ENCODE measurements at regions not wholly inside any gene's neighbourhood (a gene's known extent, or its start where the extent isn't known, plus 50 kb on each side); places are given as distances from the start of the nearest gene placed in this dataset.
"Not testable (repeated sequence)": the region's sequence is repeated elsewhere in the genome, so short reads cannot be mapped to it uniquely, and the experiment has no call there.

GRCh38 chr3:11898611-11899325, 52.1 kb upstream of the TAMM41 start:
- no peak for DNase-seq

DNA sequence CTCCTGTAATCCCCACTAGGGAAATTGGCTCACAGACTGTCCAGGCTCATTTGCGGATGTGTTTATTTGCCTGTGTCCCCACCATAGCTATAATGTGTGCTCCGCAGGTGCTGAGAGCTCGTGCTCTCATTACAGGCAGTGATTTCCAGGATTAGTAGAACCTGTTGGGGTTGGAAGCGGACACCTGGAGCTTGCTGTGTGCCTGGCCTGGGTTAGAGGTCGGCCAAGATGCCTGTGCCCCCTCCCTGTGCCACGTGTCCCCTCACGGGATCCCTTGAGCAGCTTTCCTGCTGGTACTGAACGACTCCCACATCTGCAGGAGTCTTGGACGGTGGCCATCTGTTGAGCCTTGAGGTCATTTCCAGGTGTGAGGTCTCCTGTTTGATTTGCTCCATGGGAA, 52.7 kb upstream of the TAMM41 start:
- not testable (repeated sequence) for DNase-seq

- DNase-seq, result no peak
These were observed 53.1 kb upstream of the TAMM41 start for GRCh38 chr3:11899826-11900225.

DNA sequence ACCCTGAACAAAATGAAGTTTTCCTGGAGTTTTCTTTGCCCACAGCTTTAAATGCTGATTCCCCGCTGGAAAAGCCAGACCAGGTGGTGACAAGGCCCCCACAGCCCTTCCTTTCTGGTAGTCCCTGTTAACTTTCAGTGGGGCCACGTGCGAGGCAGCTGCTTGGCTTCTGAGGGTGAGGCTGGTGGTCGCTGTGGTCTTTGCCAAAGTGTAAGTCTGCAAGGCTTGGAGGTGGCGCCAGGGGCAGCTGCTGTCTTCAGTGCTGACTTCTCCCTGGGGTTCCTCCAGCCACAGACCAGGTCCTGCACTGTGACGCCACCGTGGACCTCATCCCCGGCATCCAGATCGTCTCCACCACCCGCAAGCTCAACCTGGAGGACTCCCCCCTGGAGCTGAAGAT, 54.1 kb upstream of the TAMM41 start:
- DNase-seq, result no peak

DNA sequence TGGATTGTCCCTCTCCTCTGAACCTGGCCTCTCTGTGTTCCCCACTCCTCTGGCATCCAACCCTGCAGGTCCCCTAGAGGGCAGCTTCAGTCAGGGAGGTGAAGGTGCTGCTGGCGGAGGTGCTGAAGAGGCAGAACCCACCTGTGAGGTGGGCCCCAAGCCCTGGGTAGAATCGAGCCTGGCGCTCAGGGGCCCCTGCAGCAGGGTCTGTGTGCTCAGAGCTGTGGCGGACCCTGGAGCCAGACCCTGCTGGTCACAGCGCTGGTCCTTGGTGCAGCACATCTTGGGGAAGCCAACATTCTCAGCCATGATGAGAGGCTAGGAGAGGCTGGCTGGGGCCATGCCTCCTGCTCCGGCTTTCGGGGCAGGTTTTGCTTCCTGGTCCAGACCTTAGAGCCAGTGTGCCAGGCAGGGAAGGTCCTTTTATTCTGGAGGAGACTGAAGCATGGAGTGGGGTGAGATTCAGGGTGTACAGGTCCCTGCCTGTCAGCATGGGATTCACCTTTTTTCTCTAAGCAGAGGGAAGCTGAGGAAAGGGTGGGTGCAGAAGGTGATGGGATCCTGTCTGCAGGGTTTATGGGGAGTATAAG, 54.7 kb upstream of the TAMM41 start:
- DNase-seq, result no peak

GRCh38 chr3:11903047-11903446, 56.4 kb upstream of the TAMM41 start:
- no peak for DNase-seq

DNA sequence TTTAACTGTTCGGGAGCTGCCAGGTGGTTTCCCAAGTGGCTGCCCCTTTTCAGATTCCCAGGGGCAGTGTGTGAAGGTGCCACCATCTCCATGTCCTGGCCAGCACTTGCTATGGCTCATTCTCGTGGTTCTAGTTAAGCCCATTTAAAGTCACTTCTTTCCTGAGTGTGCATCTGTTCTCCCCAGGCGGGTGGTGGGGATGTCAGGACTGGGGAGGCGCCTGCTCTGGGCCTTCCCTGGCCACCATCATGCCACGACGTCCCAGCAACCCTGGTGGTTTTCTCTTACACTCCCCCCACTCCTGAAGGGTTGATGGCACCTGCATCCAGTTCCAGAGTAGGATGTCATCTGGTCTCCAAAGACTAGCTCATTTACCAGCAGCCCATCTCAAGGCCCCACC, 56.8 kb upstream of the TAMM41 start:
- no peak for DNase-seq

GRCh38 chr3:11904157-11904556, 57.5 kb upstream of the TAMM41 start:
- DNase-seq, result no peak

DNA sequence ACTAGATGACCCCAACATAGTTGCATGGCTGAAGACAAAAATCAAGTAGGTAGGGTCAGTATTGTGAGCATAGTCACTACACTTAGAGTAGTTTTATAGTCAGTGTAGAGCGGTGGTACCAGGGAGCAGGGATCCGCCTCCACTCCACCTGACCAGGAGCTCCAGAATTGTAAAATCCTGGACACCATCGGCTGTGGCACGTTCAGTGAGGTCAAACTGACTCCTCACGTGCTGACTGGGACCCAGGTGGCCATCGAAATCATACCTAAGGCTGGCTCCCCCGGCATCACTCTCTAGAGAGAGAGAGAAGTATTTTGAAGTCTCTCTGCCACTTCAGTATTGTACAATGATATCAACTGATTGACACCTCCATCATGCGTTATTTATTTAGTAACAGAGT, 59.7 kb upstream of the TAMM41 start:
- no peak for DNase-seq

DNA sequence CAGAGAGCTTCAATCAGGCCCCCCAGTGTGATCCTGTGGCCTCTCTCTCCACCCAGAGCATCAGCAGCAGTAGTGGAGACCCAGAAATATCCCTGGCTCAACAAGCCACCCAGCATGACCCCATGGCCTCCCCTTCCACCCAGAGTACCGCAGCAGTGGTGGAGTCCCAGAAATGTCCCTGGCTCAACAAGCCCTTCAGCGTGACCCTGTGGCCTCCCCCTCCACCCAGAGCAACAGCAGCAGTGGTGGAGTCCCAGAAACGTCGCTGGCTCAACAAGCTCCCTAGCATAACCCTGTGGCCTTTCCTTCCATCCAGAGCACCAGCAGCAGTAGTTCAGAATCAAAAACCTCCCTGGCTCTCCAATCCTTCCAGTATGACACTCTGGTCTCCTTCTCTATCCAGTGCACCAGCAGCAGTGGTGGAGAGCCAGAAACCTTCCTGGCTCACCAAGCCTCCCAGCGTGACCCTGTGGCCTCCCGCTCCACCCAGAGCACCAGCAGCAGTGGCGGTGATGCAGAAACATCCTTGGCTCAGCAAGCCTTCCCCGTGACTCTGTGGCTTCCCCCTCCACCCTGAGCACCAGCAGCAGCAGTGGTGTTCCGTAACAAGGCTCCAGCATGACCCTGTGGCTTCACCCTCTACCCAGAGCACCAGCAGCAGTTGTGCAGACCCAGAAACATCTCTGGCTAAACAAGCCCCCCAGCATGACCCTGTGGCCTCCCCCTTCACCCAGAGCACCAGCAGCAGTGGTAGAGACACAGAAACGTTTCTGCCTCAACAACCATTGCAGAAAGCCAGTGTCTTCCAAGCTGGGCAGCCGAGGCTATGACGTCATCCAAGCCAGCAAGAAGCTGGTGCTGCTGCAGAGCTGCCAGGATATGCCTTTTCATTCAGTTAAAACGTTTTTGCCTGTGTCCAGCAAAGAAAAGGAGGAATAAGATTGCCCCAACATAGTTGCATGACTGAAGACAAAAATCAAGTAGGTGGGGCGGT, 61.3 kb upstream of the TAMM41 start:
- no peak for DNase-seq

DNA sequence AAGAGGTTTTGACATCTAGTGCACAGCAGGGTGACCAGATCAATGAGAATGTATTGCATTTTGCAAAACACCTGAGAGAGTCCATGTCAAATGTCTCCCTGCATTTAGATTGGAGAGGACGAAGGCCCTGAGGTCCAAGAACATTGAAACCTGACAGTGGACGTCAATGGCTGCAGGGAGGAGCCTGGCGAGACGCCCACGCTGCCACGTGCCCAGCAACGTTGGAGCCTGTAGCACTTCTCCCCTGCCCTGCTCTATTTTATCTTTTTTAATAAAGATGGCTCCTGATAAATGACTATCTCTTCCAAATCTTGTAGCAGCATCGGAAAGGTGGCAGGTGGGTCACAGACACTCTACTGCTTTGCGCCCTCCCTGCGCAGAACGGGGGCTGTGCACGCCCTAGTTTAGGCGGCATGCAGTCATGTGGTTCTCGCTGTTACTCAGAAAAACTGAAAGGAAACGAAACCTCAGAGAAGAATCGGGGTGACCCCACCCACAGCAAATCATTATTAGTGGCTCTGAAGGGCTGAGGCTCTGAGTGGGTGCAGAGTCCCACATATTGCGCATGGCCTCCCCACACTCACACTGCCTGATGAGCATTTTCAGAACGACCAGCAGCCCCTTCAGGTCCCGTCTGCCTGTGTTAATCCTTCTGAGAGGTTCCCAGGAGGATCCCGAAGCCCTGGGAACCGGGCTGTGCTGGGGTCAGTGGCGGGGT, 62.5 kb upstream of the TAMM41 start:
- DNase-seq, result no peak

DNA sequence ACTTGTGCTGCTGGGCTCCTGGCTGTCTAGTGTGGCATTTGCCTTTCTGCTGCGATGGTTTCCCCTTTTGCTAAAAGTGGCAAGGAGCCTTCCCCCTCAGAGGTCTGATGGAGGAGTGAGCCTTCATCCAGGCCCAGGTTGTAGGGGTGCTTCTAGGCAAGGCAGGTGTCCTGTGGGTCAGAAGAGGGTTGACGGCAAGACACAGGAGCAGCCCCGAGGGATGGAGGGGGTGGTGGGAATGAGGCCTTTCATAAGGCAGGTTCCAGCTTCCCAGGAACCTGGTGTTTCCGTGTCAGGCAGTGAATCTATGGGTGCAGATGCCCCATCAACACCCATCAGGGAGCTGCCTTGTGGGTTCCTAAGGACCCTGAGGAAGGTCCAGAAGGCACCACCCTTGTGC, 63.0 kb upstream of the TAMM41 start:
- DNase-seq, result no peak

DNA sequence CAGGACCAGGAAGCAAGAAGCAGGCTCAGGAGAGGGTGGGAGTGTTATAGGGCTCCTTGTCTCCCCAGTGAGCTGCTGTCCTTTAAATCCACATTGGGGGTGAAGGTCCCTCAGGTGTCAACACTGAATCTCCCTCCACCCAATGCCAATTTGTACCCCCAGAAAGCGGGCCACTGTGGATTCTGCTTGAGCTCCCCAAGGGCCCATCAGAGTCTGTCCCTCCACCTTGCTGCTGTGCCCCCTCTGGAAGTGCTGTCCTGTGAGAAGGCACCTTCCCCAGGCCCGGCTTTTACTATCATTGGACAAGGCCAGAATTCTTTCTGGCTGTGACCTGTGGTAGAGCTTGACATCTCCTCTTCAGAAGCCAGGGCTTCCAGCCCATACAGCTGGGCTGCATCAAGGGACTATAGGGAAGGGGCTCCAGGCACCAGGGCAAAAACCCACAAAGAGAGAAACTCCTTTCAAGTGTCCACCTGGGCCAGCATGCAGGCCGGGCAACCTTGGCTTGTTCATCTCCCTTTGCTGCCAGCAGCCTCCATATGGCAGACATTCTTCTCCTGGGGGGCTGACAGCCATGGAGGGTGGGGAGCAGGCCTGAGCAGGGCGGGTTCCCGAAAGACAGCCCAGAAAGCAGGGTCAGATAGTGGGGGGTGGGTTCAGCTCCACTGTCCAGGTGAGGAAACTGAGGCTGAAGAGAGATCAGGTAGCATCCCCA, 63.7 kb upstream of the TAMM41 start:
- DNase-seq, result not testable (repeated sequence)

DNA sequence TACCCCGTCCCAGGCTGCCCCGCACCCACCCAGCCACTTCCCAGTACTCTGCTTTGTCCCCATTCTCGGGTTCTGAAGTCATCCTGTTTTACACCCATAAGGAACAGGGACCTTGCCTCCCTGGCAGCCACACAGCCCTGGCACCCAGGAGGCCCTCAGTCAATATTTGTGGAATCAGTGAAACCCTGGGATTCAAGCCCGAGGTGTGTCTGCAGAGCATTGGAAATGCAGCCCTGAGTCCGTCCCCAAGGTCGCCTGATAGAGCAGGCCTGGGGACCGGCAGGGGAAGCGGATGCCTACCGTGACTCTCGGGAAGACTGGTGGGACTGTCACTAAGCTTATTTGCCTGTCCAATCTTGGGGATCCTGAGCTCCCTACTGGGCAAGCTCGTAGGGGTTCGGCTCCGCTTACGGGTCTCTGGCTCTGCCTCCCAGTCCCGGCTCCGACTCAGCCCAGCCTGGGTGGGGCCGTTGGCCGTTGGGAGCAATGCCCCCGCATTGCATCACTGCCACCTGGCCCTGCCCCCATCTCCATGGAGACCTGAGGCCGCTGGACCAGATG, 64.4 kb upstream of the TAMM41 start:
- DNase-seq, result no peak

DNA sequence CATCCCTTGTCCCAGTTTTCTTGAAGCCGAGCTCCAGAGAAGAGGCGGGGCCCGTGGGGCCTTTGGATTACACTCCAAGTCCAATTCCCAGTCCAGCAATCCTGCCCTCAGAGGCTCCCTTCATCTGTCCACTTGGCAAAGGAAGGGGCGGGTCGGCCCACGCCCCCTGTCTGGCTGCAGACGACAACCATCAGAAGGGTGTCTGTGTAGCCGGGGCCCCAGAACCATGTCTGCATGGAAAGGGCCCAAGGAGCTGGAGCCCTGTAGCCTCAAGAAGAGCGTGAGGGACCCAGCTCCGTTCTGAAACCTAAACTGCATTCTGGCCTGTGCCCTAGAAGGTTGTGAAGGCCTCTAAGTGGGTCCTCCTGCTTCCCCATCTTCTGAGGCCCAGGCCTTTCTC, 65.2 kb upstream of the TAMM41 start:
- not testable (repeated sequence) for DNase-seq

DNA sequence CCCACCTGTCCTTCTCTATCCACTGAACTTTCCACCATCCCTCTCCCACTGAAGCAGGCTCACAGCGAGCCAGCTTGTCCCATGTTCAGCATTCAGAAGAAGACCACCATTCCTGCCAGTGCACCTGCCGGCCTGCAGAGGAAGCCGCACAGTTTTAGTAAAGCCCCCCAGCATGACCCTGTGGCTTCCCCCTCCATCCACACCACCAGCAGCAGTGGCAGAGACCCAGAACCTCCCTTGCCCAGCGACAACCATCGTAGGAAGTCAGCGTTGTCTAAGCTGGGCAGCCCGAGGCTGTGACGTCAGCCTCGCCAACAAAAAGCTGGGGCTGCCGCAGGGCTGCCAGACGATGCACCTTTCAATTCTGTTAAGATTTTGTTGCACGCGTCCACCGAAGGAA, 66.6 kb upstream of the TAMM41 start:
- no peak for DNase-seq

DNA sequence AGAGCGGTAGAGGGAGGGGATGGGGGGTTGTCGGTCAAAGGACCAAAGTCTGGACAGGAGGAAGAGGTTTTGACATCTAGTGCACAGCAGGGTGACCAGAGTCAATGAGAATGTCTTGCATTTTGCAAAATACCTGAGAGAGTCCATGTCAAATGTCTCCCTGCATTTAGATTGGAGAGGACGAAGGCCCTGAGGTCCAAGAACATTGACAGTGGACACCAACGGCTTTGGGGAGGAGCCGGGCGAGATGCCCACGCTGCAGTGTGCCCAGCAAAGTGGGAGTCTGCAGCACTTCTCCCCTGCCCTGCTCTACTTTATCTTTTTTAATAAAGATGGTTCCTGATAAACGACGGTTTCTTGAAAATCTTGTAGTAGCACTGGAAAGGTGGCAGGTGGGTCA, 67.4 kb upstream of the TAMM41 start:
- DNase-seq, result no peak

- DNase-seq, result no peak
These were observed 68.0 kb upstream of the TAMM41 start for GRCh38 chr3:11914651-11915050.

- no peak for DNase-seq
These were observed 69.1 kb upstream of the TAMM41 start for GRCh38 chr3:11915621-11916424.

DNA sequence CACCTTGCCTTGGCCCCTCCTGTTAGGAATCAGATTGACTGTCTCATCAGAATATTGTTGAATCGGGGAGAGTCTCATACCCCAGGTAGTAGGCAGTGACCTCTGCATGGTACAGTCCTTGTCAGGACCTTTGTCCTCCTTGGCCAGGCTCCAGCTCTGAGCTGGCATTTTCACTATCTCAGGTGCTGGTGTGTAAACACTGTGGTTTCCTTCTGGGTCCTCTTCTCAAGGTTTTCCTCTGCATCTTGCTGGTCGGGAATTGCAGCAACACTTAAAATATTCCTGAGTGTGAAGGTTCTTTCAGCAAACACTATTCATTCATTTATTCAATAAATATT, 69.7 kb upstream of the TAMM41 start:
- DNase-seq, result not testable (repeated sequence)

DNA sequence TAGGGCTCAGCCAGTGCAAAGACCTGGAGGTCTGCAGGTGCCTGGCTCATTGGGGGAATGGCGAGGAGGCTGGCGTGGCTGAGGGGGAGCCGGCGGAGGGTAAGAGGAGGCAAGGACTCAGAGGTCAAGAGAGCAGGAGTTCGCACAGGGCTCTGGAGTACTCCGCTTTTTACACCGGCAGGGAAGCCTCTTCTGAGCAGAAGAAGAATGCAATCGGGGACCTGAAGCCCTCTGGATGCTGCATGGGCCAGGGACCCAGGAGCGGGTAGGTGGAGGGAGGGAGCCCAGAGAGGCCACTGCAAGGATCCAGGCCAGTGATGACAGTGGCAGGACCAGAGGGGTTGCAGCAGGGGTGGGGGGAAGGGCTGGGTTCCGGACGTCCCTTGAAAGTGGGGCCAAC, 70.4 kb upstream of the TAMM41 start:
- DNase-seq, result no peak

All from hematopoietic multipotent progenitor cell treated with erythropoietin and hydrocortisone succinate and interleukin-3 and kit ligand, for 4 days (in vitro differentiated cells).